HAP-1 (cell line): ENCODE measurements at regions not wholly inside any gene's neighbourhood (a gene's known extent, or its start where the extent isn't known, plus 50 kb on each side); places are given as distances from the start of the nearest gene placed in this dataset.

ENCODE experiments used
- DNase-seq, 2 experiments: peaks; one replicate each; pipeline ENCODE4 v3.0.0-alpha.2; 2016 to 2020; ENCODE audit warnings: low spot score in 2 of 2
- H3K27me3 ChIP-seq: fragments of 250-450 bp; sonication (Bioruptor Pico); 2 replicates; pipeline ENCODE4 v1.5.1; 2020; ENCODE audit warnings: low read depth, mild to moderate bottlenecking, moderate library complexity
- H3K36me3 ChIP-seq: fragments of 250-450 bp; sonication (Bioruptor Pico); replicated peaks from 2 replicates; pipeline ENCODE4 v1.5.1; 2020; ENCODE audit warnings: mild to moderate bottlenecking
- H3K4me1 ChIP-seq: fragments of 250-450 bp; sonication (Bioruptor Pico); 2 replicates; pipeline ENCODE4 v1.5.1; 2020; ENCODE audit warnings: mild to moderate bottlenecking
- H3K4me3 ChIP-seq: fragments of 250-450 bp; sonication (Bioruptor Pico); 2 replicates; pipeline ENCODE4 v1.5.1; 2020; ENCODE audit warnings: mild to moderate bottlenecking, moderate library complexity
- H3K9me3 ChIP-seq: fragments of 250-450 bp; sonication (Bioruptor Pico); 2 replicates; pipeline ENCODE4 v1.5.1; 2020; ENCODE audit warnings: mild to moderate bottlenecking, moderate library complexity
- in situ Hi-C: fragments of 300-500 bp; cut with MboI; formaldehyde crosslinking; loops from 3 replicates; pipeline ENCODE4 v1.14.3; 2020; ENCODE audit warnings: low sequenced_read_pairs, inconsistent platforms, mixed read lengths

DNA sequence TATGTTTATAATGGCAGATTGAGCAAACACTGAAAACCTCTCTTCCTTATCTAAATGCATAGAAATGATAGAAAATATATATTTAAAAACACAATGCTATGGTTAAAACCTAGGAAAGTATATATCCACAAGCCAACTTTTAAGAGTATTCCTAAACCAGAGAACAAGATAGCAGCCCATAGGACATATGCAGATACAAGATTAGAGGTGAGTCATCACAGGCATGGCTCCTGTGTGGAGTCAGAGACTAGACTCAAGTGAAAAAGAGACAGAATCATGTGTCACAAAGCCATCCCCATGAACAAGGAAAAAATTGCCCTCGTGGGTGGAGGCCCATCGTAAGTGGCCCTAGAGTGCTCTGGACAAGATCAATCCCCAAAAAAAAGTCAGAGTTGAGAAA is 199.4 kb upstream of the PPP2R3A start:
- Histone ChIP-seq H3K4me3 (no peak overlapping the region), H3K36me3 (no peaks in the 10 kb centered on the region), H3K9me3 (no peaks in the 10 kb centered on the region), H3K4me1 (no peaks in the 10 kb centered on the region), H3K27me3 (no peaks in the 10 kb centered on the region)
- in situ Hi-C loops = no loop called here
- DNase-seq = no peak

DNA sequence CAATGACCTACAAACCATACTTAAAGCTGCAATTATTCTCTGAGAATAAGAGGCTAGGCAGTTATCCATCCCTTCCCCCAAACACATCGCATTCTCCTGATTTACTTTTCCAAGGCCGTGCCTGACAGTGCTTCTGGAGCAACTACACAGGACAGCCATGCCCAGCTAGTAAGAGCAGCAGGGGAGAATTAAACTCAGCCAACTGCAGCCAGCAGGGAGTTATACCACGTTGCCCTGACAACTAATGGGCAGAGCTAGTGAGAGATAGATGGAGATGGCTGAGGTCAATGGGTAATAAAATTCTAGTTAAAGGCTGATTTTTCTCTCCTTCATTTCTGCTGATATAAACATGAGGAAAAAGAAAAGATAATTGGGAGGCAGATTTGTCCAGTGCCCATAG is 193.8 kb upstream of the PPP2R3A start:
- in situ Hi-C loops = no loop called here
- no peaks in the 10 kb centered on the region for H3K36me3 ChIP-seq
- no peak for DNase-seq
- H3K4me1 ChIP-seq = no peaks in the 10 kb centered on the region
- no peaks in the 10 kb centered on the region for H3K27me3 ChIP-seq
- H3K4me3 ChIP-seq = no peak overlapping the region
- H3K9me3 ChIP-seq = no peaks in the 10 kb centered on the region

DNA sequence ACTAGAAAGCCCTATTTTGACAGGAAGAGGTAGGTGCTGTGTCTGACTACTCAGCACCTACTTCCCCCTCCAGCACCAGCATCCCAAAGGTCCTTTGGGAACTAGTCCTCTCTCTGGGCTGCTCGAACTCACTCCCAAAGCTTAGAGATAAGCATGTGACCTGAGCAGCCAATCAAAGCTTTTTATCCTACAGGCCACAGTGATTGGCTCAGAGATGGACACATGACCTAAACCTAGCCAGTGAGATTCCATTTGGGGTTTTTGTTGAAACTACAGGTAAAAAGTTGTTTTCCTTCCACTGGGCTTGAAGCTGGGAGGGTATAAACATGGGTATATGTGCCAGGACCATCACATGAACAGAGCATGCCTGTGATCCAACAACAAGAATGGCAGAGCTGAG is 186.5 kb upstream of the PPP2R3A start:
- Histone ChIP-seq H3K9me3 (no peaks in the 10 kb centered on the region), H3K4me1 (no peaks in the 10 kb centered on the region), H3K4me3 (no peak overlapping the region), H3K27me3 (no peaks in the 10 kb centered on the region), H3K36me3 (no peaks in the 10 kb centered on the region)
- DNase-seq = no peak
- in situ Hi-C loops = no loop called here

DNA sequence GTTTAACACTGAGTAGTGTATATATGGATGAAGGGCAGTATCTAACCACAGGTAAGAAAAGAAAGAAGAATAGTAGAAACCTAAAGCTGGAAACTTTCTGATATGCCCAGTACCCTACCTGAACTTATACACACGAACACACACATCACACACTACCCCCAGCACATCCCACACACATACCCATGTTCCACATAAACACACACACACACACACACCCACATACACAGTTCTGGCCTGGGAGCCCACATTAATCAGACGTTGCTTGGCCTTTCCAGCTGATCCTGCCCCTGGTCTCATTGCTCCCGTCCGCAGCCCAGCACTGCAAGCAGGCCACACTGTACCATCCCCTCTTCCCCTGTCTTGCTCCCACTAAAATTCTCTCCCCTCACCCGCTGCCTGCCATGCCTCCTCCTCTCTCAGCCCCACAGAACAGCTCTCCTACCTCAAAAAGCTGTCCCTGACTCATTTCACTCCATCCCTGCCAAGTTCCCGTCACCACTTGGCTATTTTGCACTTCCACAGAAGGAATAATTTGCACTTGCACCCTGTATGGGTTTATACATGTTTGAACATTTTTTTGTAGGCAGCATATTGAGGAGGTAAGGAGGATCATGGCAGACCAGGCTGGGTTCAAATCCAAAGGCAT is 185.8 kb upstream of the PPP2R3A start:
- in situ Hi-C loops = no loop called here
- H3K9me3 ChIP-seq = no peaks in the 10 kb centered on the region
- no peak overlapping the region for H3K4me3 ChIP-seq
- no peaks in the 10 kb centered on the region for H3K27me3 ChIP-seq
- no peak for DNase-seq
- no peaks in the 10 kb centered on the region for H3K36me3 ChIP-seq
- no peaks in the 10 kb centered on the region for H3K4me1 ChIP-seq

DNA sequence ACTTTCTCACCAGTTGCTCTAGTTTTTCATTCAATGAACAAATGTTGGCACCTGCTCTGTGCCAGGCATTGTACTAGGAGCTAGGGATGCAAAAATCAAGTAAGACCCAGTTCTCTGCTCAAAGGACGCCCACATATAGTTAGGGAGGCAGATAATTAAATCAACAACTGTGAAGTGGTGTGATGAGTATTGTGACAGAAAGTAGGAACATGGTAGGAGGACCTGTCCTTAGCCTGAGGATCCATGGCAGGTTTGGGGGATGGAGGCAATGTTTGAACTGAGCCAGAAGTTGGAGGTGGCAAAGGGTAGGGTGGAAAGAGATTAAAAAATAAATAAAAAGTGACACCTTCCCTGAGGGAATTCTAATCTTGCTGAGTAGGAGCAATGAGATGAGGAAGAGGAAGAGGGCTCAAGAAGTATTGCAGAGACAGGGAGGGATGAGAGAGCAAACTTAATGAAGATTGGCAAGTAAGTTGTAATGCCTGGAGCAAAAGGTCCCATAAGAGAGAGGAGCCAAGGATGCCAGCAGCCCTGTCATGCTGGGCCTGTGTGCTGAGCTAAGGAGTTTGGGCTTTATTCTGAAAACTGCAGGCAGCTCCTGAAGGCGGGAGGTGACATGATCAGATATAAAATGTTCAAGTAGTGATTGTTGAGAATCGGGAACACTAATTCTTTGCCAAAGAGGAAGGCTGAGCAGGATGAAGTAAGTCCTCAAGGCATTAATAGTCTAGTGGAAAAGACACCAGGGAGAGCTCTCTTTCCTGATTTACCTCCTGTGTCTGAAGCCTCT is 184.3 kb upstream of the PPP2R3A start:
- H3K36me3 ChIP-seq = no peaks in the 10 kb centered on the region
- in situ Hi-C loops = no loop called here
- no peaks in the 10 kb centered on the region for H3K27me3 ChIP-seq
- H3K9me3 ChIP-seq = no peaks in the 10 kb centered on the region
- no peaks in the 10 kb centered on the region for H3K4me1 ChIP-seq
- no peak for DNase-seq
- no peak overlapping the region for H3K4me3 ChIP-seq

DNA sequence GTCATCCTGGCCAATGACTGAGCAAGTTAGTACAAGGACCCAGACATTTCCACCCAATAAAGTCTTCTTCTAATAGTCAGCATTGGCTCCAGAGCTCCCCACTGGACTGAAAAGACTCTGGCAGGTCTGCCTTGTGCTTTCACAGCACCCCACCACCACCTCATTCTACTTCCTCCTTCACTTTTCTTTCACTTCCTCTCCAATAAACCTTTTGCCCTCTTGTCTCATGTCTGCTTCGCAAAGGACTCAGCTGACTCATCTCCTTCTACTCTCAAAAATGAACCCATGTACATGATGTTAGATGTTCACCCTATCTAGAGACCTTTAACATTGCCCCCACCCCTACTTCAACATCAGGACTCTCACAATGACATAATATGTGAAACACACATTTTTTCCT is 181.0 kb upstream of the PPP2R3A start:
- in situ Hi-C loops = no loop called here
- no peaks in the 10 kb centered on the region for H3K4me1 ChIP-seq
- no peaks in the 10 kb centered on the region for H3K36me3 ChIP-seq
- no peak overlapping the region for H3K4me3 ChIP-seq
- DNase-seq = no peak
- no peaks in the 10 kb centered on the region for H3K27me3 ChIP-seq
- no peaks in the 10 kb centered on the region for H3K9me3 ChIP-seq

DNA sequence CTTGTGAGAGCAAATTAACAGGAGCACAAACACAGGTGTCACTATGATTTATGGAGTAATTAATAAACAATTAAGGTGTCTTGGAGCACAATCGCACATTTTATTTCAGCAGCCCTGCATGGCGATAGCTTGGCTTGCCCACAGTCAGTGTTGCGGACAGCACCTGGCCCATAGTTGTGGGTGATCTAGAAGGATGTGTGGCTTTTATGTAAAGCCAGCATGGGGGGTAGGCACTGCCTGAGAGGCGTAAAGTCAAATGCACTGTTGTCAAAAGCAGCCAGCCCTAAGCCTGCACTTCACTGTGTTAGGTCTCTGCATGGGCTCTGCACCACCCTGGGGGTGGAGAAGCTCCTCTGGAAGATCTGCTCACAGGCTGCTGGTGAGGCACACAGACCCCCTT is 177.4 kb upstream of the PPP2R3A start:
- no peak for DNase-seq
- in situ Hi-C loops = no loop called here
- no peaks in the 10 kb centered on the region for H3K4me1 ChIP-seq
- no peaks in the 10 kb centered on the region for H3K9me3 ChIP-seq
- H3K27me3 ChIP-seq = no peaks in the 10 kb centered on the region
- no peak overlapping the region for H3K4me3 ChIP-seq
- H3K36me3 ChIP-seq = no peaks in the 10 kb centered on the region

DNA sequence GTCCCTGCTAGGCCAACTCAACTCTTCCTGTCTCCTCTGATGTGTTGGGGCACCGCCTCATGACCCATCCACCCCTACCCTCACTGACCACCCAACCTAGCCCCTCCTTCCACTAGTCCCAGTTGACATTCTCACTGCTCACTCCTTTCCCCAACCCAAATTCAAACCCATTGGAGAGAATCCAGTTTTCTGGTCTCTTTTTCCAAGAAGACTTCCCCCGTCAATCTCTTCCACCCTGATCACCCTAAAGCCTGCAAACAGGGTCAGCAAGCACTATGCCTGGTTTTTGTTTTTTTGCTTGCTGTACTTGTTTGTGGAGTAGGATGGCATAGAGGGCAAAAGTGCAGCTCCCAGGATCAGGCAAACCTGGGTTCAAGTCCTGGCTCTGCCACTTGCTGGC is 176.6 kb upstream of the PPP2R3A start:
- DNase-seq = no peak
- in situ Hi-C loops = no loop called here

DNA sequence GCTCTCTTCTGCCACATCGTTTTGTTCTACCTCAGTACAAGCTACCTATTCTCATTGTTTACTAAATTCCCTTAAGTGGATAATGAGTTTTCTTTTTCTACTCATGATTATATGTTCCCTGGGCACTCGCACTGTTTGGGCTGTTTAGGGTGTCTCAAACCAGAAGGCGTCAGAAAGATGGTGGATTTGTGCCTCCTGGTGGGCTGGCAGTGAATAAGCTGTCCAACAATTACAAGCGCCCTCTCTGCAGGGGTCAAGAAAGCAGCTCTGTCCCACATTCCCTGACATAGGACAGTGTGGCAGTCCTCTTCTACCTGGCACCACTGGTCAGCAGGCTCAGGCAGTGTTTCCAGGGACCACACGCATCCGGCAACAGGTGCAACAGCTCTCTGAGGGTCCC is 173.4 kb upstream of the PPP2R3A start:
- no peak for DNase-seq
- H3K4me3 ChIP-seq = no peak overlapping the region

More for the DNA sequence above, 176.6 kb upstream of the PPP2R3A start:
- no peaks in the 10 kb centered on the region for H3K27me3 ChIP-seq
- H3K9me3 ChIP-seq = no peaks in the 10 kb centered on the region
- no peak overlapping the region for H3K4me3 ChIP-seq
- H3K4me1 ChIP-seq = no peaks in the 10 kb centered on the region
- no peaks in the 10 kb centered on the region for H3K36me3 ChIP-seq

DNA sequence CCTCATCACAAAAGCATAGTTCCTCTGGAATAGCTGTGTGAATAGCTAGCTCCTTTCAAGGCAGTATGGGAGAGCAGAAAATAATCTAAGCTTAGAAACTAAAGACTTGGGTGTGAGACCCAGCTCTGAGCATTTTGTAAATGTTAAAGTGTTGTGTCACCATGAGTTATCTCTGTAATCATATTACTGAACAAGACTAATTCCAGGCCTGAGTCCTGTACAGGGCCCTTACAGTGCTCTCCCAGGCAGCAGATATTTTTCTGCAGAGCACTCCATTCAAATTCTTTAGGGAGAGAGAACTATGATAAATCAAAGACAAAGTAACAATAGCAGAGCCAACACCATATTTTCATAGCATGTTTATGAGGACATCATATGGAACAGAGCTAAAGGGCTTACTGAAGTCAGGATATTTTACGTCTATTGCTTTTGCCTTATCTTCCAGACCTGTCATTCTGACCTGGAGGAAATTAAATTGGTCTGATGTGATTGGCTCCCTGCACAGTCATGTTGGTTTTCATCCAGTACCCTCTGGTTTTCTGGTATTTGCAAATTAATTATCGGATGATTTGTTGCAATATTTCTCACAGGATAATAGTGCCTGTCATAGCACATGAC is 172.6 kb upstream of the PPP2R3A start:
- no peaks in the 10 kb centered on the region for H3K27me3 ChIP-seq
- H3K9me3 ChIP-seq = no peaks in the 10 kb centered on the region
- no peak overlapping the region for H3K4me3 ChIP-seq
- no peaks in the 10 kb centered on the region for H3K4me1 ChIP-seq
- H3K36me3 ChIP-seq = no peaks in the 10 kb centered on the region
- in situ Hi-C loops = no loop called here
- DNase-seq = no peak

More for the DNA sequence above, 173.4 kb upstream of the PPP2R3A start:
- Histone ChIP-seq H3K27me3 (no peaks in the 10 kb centered on the region), H3K9me3 (no peaks in the 10 kb centered on the region), H3K36me3 (no peaks in the 10 kb centered on the region), H3K4me1 (no peaks in the 10 kb centered on the region)
- in situ Hi-C loops = no loop called here

DNA sequence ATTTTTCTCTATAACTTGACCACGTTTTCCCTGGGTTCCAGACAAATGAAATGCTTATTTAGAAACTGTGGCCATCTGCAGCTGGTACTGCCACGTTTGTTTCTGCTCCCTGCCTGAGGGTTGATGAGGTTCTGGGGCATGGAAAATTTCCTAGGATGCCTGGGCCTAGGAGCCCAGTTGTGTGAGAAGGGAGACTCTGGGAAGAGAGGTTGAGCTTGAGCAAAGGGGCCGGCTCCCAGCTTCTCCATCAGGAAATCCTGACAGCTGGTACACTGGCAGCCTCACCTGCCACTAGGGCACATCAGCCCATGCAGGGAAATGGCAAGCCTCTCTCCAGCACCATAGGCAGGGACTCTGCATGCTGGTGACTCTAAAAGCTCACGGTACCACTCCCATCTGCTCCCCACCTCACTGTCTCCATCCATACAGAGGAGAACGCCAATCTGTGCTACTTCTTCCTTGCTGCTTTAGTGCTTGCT is 165.4 kb upstream of the PPP2R3A start:
- no peaks in the 10 kb centered on the region for H3K4me1 ChIP-seq
- in situ Hi-C loops = no loop called here
- no peak for DNase-seq
- no peaks in the 10 kb centered on the region for H3K9me3 ChIP-seq
- H3K27me3 ChIP-seq = no peaks in the 10 kb centered on the region
- no peaks in the 10 kb centered on the region for H3K36me3 ChIP-seq
- no peak overlapping the region for H3K4me3 ChIP-seq

DNA sequence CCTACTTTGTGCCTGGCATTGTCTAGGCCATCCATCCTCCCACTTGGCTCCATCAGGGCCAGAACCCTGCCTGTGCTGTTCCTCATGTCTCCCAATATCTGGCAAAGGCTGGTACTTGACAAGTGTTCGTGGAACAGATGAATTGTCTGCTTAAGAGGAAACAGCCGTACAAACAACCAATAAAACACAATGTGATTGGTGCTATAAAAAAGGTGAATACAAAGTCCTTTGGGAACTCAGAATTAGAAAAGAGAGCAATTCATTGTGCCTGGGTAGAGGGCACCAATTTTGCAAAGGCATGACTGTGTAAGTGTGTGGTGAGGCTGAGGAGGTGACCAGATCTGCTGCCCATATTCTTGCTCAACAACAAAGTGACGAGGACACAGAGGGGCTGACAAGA is 164.5 kb upstream of the PPP2R3A start:
- Histone ChIP-seq H3K9me3 (no peaks in the 10 kb centered on the region), H3K4me3 (no peak overlapping the region), H3K4me1 (no peaks in the 10 kb centered on the region), H3K36me3 (no peaks in the 10 kb centered on the region), H3K27me3 (no peaks in the 10 kb centered on the region)
- DNase-seq = no peak
- in situ Hi-C loops = no loop called here

DNA sequence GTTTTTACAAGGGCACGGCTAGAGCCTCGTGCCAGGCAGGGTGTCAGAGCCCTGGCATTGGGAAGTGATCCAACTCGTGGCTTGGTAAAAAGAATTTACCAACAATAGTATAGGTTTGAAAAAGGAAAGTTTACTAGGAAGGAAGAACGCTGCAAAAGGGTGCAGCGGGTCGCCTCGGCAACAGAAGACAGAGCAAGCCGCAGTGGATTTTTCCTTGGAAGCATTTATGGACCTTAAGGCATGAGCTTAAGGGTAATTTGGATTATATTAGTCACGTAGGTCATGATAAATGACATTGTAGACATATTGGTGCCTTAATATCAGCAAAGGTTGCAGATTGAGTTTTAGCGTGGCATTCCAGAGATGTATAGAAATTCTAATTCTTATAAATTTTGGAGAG is 163.4 kb upstream of the PPP2R3A start:
- Histone ChIP-seq H3K36me3 (no peaks in the 10 kb centered on the region), H3K9me3 (no peaks in the 10 kb centered on the region), H3K4me1 (no peaks in the 10 kb centered on the region), H3K4me3 (no peak overlapping the region), H3K27me3 (no peaks in the 10 kb centered on the region)
- no peak for DNase-seq
- in situ Hi-C loops = no loop called here

DNA sequence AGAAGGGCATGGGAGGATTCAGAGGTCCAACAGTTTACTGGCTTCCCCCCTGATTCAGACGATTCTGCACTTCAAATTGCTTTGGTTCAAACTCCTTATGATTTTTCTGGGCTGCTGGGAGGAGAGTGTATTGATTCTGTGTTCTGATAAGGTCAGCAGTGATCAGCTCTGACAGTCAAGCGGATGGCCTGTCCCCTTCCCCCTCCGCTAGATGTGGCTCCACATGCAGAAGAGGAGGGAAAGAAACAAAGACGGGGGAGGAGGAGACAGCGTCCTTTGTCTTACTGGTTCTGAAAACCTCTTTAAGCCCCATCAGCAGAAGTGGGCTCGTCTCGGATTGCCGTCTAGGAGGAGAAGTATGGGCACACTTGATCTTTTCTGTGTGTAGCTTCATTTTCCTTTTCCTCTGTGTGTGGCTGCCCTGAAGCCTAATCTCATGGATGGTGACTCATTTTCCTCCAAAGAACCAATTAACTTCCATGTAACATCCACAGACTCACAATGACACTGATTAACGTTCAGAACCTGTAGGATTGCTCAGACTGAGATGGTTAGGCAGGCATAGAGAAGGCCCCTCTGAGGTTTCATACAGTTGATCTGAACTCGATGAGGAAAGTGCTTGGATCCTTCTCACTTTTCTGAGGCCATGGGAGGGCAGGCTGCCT is 162.4 kb upstream of the PPP2R3A start:
- Histone ChIP-seq H3K4me3 (no peak overlapping the region), H3K4me1 (no peaks in the 10 kb centered on the region), H3K9me3 (no peaks in the 10 kb centered on the region), H3K36me3 (no peaks in the 10 kb centered on the region), H3K27me3 (no peaks in the 10 kb centered on the region)
- in situ Hi-C loops = no loop called here
- DNase-seq = no peak
